ENCODE measurements at regions not wholly inside any gene's neighbourhood (a gene's known extent, or its start where the extent isn't known, plus 50 kb on each side); places are given as distances from the start of the nearest gene placed in this dataset.

DNA sequence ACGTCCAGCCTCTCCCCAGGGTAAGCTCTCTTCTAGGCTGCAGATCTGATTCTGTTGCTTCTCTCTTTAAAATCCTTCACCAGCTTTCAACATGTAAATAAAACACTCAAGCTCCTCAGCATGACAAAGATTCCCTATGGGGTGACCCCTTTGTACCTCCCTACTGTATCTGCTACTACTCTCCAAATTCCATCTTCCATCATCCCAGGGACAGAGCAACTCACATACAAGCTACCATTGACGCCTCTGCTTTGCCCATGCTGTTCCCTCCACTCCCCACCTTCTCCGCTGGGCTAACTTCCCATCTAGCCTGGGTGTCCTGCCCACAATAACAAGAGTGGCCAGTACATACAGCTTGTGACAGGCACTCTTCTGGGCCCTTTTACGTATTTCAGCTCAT, 207.5 kb upstream of the ZBED5 start:
- DNase-seq (no peak), ATAC-seq (ENCODE audit: poor library complexity) (no peak)
- Histone ChIP-seq H3K36me3 (ENCODE audit: insufficient read depth, low read length) (no peaks in the 10 kb centered on the region), H3K4me3 (ENCODE audit: low read length) (no peak overlapping the region), H3K9me3 (ENCODE audit: control insufficient read depth in 1 of 2, insufficient read depth in 1 of 2, low read length in 2 of 2) (no peaks in the 10 kb centered on the region), H3K27ac (ENCODE audit: low read depth in 1 of 2, low read length in 2 of 2) (no peak overlapping the region), H3K4me1 (ENCODE audit: insufficient read depth, low read length) (no peaks in the 10 kb centered on the region), H3K27me3 (ENCODE audit: control insufficient read depth in 1 of 2, insufficient read depth in 2 of 2, low read length in 2 of 2) (no peaks in the 10 kb centered on the region)
- Mint-ChIP-seq H3K4me1 (ENCODE audit: low read depth) (no peaks in the 10 kb centered on the region), H3K27me3 (no peaks in the 10 kb centered on the region), H3K36me3 (ENCODE audit: low read depth) (no peaks in the 10 kb centered on the region), H3K27ac (no peak overlapping the region), H3K9me3 (no peaks in the 10 kb centered on the region), H3K4me3 (no peak overlapping the region)
- ChIA-PET CTCF (interaction anchor here (1.6 kb wide), 1 partner anchor 9 kb away, joined by 3 read pairs; no protein-coding TSS in a partner anchor), POLR2A (interaction anchor here (0.6 kb wide), 1 partner anchor 12 kb away, joined by 3 read pairs; no protein-coding TSS in a partner anchor)
- intact Hi-C loops (cut with DNase I, micrococcal nuclease) = no loop called here
- TF ChIP-seq, protein P1, sequence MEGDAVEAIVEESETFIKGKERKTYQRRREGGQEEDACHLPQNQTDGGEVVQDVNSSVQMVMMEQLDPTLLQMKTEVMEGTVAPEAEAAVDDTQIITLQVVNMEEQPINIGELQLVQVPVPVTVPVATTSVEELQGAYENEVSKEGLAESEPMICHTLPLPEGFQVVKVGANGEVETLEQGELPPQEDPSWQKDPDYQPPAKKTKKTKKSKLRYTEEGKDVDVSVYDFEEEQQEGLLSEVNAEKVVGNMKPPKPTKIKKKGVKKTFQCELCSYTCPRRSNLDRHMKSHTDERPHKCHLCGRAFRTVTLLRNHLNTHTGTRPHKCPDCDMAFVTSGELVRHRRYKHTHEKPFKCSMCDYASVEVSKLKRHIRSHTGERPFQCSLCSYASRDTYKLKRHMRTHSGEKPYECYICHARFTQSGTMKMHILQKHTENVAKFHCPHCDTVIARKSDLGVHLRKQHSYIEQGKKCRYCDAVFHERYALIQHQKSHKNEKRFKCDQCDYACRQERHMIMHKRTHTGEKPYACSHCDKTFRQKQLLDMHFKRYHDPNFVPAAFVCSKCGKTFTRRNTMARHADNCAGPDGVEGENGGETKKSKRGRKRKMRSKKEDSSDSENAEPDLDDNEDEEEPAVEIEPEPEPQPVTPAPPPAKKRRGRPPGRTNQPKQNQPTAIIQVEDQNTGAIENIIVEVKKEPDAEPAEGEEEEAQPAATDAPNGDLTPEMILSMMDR (IDR thresholded peaks at IDR 0.05) = no peak

DNA sequence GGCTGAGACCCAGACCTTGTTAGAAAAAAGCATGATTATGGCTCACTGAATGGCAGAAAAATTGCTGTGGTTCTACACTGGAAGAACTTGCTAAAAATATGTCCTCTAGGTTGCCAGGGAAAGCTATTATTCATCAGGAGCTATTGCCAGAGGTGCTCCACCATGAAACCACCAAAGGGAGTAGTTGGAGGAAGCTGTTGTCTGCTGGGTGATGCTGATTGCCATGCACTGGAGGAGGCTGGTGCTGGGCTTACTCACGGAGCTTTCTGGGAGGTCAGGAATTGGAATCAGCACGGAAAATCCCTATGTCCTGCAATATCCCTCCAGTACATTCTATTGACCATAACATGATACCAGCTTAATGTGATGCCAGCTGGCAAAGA, 199.6 kb upstream of the ZBED5 start:
- no peak overlapping the region for H3K27ac ChIP-seq (ENCODE audit: low read depth in 1 of 2, low read length in 2 of 2)
- H3K27ac Mint-ChIP-seq = no peak overlapping the region
- H3K4me1 ChIP-seq (ENCODE audit: insufficient read depth, low read length) = no peaks in the 10 kb centered on the region
- peaks cover 22% of the 10 kb centered on the region for H3K36me3 Mint-ChIP-seq (ENCODE audit: low read depth)
- H3K27me3 Mint-ChIP-seq = no peaks in the 10 kb centered on the region
- H3K27me3 ChIP-seq (ENCODE audit: control insufficient read depth in 1 of 2, insufficient read depth in 2 of 2, low read length in 2 of 2) = no peaks in the 10 kb centered on the region
- no peak overlapping the region for H3K4me3 Mint-ChIP-seq
- DNase-seq (no peak), ATAC-seq (ENCODE audit: poor library complexity) (no peak)
- ChIA-PET POLR2A (interaction anchor here (1.5 kb wide), 1 partner anchor 20 kb away, joined by 3 read pairs; no protein-coding TSS in a partner anchor), CTCF (no interaction called here)
- no peaks in the 10 kb centered on the region for H3K36me3 ChIP-seq (ENCODE audit: insufficient read depth, low read length)
- TF ChIP-seq, protein P1 (IDR thresholded peaks at IDR 0.05) = no peak
- H3K4me3 ChIP-seq (ENCODE audit: low read length) = no peak overlapping the region
- peaks cover 12% of the 10 kb centered on the region for H3K9me3 Mint-ChIP-seq
- peaks cover 15 to 28% of the 10 kb centered on the region in 2 experiments for H3K9me3 ChIP-seq (ENCODE audit: control insufficient read depth in 1 of 2, insufficient read depth in 1 of 2, low read length in 2 of 2)
- H3K4me1 Mint-ChIP-seq (ENCODE audit: low read depth) = no peaks in the 10 kb centered on the region
- intact Hi-C loops (cut with DNase I, micrococcal nuclease) = no loop called here

DNA sequence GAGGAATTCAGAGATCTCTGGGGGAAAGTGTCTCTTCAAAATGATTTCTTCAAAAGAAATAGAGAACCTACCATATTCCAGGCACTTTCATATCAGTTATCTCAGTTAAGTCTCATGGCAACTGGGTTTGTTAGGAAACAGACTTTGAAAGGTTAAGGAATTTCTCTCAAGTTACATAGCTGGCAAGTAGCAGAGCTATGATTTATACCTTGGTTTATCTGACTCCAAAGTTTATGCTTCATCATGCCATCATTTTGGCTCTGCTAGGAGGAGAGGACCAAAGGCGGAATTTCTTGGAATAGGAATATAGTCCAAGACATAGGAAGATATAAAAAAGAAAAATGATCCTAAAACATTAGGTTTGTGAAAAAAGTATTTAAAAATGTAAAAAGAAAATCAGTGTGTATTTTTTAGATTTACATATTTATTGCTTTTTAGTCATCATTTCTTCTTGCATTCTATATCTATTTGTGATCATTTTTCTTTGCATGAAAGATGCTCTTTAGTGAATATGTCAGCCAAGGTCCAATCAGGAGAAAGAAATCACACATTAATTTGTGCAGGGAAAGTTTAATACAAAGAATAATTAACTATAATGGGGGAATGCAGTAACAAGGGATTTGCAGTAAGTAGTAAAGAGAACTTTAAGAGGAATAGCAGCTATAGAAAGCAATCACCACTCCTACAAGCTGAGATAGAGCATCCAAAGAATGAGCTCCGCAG, 199.1 kb upstream of the ZBED5 start:
- H3K4me1 Mint-ChIP-seq (ENCODE audit: low read depth) = no peaks in the 10 kb centered on the region
- no peak for DNase-seq
- H3K27ac Mint-ChIP-seq = no peak overlapping the region
- no peaks in the 10 kb centered on the region for H3K27me3 Mint-ChIP-seq
- ATAC-seq (ENCODE audit: poor library complexity) = no peak
- no peak overlapping the region for H3K27ac ChIP-seq (ENCODE audit: low read depth in 1 of 2, low read length in 2 of 2)
- ChIA-PET CTCF (no interaction called here), POLR2A (interaction anchor here (1.5 kb wide), 1 partner anchor 19 kb away, joined by 3 read pairs; no protein-coding TSS in a partner anchor)
- H3K9me3 Mint-ChIP-seq = peaks cover 12% of the 10 kb centered on the region
- intact Hi-C loops (cut with DNase I, micrococcal nuclease) = no loop called here
- TF ChIP-seq, protein P1 (IDR thresholded peaks at IDR 0.05) = no peak
- no peak overlapping the region for H3K4me3 Mint-ChIP-seq
- H3K27me3 ChIP-seq (ENCODE audit: control insufficient read depth in 1 of 2, insufficient read depth in 2 of 2, low read length in 2 of 2) = no peaks in the 10 kb centered on the region
- peaks cover 22% of the 10 kb centered on the region for H3K36me3 Mint-ChIP-seq (ENCODE audit: low read depth)
- H3K4me1 ChIP-seq (ENCODE audit: insufficient read depth, low read length) = no peaks in the 10 kb centered on the region
- H3K4me3 ChIP-seq (ENCODE audit: low read length) = no peak overlapping the region
- no peaks in the 10 kb centered on the region for H3K36me3 ChIP-seq (ENCODE audit: insufficient read depth, low read length)
- peaks cover 15 to 28% of the 10 kb centered on the region in 2 experiments for H3K9me3 ChIP-seq (ENCODE audit: control insufficient read depth in 1 of 2, insufficient read depth in 1 of 2, low read length in 2 of 2)
